ENCODE measurements at regions not wholly inside any gene's neighbourhood (a gene's known extent, or its start where the extent isn't known, plus 50 kb on each side); places are given as distances from the start of the nearest gene placed in this dataset.
A peak's percentile ranks its signal among the peaks of the same experiment; 100 is the strongest.
"Not testable (repeated sequence)": the region's sequence is repeated elsewhere in the genome, so short reads cannot be mapped to it uniquely, and the experiment has no call there.

DNA sequence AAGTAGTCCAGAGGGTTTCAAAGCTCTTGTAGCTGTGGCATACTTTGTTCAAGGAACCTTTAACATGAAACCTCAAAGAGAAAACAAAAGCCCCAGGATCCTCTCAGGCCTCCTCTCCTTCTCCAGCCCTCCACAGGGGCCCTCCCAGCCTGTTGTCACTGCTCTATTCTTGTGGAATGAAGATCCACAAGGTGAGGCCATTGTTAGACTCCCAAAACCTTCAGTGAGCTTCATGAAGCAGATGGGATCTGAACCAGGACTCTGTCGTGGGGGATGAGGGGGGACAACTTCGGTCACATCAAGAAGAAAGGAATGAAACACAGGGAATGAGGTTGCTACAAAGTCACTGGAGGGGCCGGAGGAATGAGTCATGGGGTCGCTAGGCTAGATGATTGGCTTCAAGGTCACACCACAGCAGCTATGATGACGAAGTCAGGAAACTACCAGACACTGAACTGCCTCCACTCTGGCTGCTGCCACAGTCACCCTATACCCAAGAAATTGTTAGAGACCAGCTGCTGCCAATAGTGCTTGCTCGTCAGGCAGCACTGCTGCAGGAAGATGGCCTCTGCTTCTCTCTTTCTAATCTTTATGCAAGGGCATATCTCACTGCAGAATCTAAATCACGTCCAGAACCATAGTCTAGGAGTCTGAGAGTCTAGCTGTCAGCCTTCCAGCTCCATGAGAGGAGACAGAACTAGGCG, 208.8 kb downstream of the HIBADH start:
- Mint-ChIP-seq H3K36me3 (no peaks in the 10 kb centered on the region), H3K4me3 (no peak overlapping the region), H3K9me3 (no peaks in the 10 kb centered on the region), H3K27ac (no peak overlapping the region), H3K27me3 (peaks cover 28% of the 10 kb centered on the region), H3K4me1 (no peaks in the 10 kb centered on the region)
- DNase-seq, result no peak

DNA sequence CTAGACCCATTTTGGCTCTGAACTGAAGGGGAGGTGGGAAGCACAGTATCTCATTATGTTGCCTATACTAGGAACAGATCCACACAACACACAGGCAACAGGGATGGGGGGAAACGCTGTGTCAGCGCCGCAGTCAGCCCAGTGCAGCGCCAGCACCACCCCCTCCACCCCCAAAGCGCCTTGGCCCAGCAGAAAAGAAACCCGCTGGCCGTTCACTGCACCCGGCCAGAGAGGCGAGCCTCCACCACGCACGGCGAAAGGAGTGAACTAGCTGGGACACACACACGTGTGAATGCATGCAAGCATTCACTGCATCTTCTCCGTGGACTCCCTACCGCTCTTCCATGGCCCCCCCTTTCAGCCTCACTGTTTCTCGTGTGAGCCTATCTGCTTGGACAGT, 205.6 kb downstream of the HIBADH start:
- not testable (repeated sequence) for H3K9me3 Mint-ChIP-seq, DNase-seq, H3K27ac Mint-ChIP-seq, H3K36me3 Mint-ChIP-seq, H3K4me3 Mint-ChIP-seq, H3K4me1 Mint-ChIP-seq
- H3K27me3 Mint-ChIP-seq, result peaks cover 28% of the 10 kb centered on the region

DNA sequence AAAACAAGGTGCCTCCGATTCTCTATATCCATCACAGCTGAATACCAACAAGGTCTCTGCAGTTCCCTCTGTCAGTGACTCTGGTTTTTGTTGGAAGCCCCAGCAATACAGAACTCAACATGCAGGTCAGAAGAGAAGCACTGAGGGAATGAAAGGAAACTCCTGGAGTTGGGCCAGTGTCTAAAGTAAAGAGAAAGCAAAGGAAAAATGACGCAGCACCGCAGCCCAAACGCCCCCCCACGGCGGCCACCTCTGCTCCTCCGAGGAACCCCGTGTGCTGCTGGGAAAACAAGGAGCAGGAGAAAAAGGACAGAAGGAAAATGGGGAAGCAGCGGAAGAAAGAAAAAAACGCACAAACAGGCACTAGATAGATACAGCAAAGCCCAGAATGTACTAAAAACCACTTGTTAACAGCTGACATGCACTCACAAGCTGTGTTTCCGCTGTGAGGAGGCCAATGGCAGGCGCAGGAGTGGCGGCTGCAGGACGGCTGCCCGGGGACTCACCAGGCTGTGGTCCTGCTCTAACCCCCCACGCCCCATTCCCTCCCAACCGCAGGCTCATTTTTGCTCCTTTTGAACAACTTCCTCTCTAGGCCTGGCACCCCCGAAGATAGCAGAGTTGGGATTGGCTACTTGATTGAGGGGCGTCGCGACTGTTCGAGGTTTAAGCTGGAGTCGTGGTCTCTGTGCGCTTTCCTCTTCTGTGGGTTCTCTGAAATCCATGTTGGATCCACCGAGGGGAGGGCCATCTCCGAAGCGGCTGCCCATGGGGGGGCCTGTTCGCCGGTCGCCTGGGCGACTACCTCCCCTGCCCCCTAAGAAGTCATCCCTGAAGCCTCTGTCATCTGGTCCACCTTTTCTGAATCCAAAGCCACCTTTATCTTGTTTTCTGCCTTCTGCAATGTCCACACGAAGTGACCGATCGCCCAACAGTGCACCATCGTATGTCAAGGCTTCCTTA, 204.8 kb downstream of the HIBADH start:
- not testable (repeated sequence) for H3K27ac Mint-ChIP-seq, H3K36me3 Mint-ChIP-seq, H3K4me1 Mint-ChIP-seq, DNase-seq, H3K9me3 Mint-ChIP-seq
- Mint-ChIP-seq H3K27me3 (peaks cover 25% of the 10 kb centered on the region), H3K4me3 (peak overlapping the region; percentile 33)

DNA sequence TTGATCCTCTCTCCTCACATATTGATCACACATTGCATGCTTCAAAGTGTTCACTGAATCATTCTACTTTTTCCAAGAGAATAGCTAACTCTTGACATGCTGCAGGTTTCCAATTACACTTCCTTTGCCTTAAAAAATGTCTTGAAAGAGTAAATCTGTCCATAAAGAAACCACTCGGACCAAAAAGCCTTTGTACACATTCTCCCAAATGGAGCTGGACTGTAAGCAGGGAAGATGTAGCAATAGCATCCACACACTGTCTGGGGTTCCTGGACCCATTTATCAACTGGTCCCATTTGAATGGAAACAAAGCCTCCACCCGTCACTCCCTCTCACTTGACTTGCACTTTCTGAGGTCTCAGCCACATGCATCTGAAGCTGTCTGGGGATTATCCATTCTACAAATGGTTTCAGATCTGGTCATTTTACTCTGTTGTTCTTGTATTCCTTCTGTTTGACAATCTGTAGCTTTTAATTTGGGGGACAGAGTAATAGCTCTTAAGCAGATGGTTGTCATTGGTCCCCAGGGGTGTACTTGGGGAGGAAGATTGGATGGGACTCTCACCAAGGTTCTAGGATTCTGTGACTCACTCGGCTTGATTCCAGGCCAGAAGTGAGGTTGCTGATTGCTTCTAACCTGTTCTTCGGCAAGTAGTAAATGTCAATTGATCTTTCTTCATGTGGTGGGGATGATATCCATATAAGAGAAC, 203.5 kb downstream of the HIBADH start:
- no peak overlapping the region for H3K27ac Mint-ChIP-seq
- DNase-seq, result no peak
- H3K4me3 Mint-ChIP-seq, result no peak overlapping the region
- H3K4me1 Mint-ChIP-seq, result no peaks in the 10 kb centered on the region
- peaks cover 25% of the 10 kb centered on the region for H3K27me3 Mint-ChIP-seq
- H3K9me3 Mint-ChIP-seq, result no peaks in the 10 kb centered on the region
- no peaks in the 10 kb centered on the region for H3K36me3 Mint-ChIP-seq

DNA sequence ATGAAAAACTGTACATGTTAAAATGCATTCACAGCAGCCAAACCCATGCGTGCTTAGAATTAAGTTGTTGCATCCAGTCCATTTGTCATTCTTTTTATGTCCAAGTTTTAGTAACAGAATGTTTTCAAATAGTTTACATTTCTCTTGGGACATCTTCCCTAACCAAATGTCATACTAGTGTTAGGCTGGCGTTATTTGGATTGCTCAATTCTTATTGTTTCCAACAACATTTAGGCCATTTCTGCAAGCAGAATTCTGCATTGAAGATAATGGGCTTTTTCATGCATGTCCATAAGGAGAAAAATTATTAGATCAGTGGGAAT, 203.0 kb downstream of the HIBADH start:
- no peak overlapping the region for H3K4me3 Mint-ChIP-seq
- no peaks in the 10 kb centered on the region for H3K4me1 Mint-ChIP-seq
- no peak for DNase-seq
- H3K27me3 Mint-ChIP-seq, result peaks cover 27% of the 10 kb centered on the region
- H3K36me3 Mint-ChIP-seq, result no peaks in the 10 kb centered on the region
- no peaks in the 10 kb centered on the region for H3K9me3 Mint-ChIP-seq
- H3K27ac Mint-ChIP-seq, result no peak overlapping the region

DNA sequence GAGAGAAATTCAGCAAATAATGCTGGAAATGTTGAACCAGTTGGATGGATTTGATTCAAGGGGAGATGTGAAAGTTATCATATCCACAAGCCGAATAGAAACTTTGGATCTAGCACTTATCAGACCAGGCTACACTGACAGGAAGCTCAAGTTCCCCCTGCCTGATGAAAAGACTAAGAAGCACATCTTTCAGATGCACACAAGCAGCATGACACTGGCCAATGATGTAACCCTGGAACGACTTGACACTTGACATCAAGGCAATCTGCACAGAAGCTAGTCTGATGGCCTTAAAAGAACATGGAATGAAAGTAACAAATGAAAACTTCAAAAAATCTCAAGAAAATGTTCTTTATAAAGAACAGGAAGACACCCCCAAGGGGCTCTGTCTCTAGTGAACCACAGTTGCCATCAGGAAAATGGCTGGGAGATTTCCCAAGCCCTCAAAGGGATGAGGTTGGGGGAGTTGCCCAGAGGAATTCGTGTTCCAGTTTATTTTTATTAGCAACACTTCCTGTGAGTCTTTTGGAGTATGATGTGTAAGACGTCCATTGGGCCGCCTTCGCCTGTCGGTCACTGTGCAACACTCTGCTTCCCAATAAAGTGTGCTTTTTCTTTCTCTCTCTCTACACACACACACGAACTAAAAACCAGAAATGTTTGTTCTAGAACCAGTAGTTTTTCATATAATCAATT, 200.0 kb downstream of the HIBADH start:
- DNase-seq, result no peak
- Mint-ChIP-seq H3K36me3 (no peaks in the 10 kb centered on the region), H3K27ac (no peak overlapping the region), H3K9me3 (no peaks in the 10 kb centered on the region), H3K27me3 (peaks cover 33% of the 10 kb centered on the region), H3K4me3 (no peak overlapping the region), H3K4me1 (no peaks in the 10 kb centered on the region)

- Mint-ChIP-seq H3K27me3 (peaks cover 26% of the 10 kb centered on the region), H3K9me3 (no peaks in the 10 kb centered on the region), H3K27ac (no peak overlapping the region), H3K36me3 (no peaks in the 10 kb centered on the region), H3K4me1 (no peaks in the 10 kb centered on the region), H3K4me3 (no peak overlapping the region)
- no peak for DNase-seq
These were observed 197.7 kb downstream of the HIBADH start for GRCh38 chr7:27464970-27465369.

GRCh38 chr7:27466703-27467102, 196.0 kb downstream of the HIBADH start:
- H3K36me3 Mint-ChIP-seq, result no peaks in the 10 kb centered on the region
- no peaks in the 10 kb centered on the region for H3K9me3 Mint-ChIP-seq
- H3K27me3 Mint-ChIP-seq, result peaks cover 21% of the 10 kb centered on the region
- H3K4me1 Mint-ChIP-seq, result no peaks in the 10 kb centered on the region
- no peak overlapping the region for H3K4me3 Mint-ChIP-seq
- H3K27ac Mint-ChIP-seq, result no peak overlapping the region
- DNase-seq, result no peak

DNA sequence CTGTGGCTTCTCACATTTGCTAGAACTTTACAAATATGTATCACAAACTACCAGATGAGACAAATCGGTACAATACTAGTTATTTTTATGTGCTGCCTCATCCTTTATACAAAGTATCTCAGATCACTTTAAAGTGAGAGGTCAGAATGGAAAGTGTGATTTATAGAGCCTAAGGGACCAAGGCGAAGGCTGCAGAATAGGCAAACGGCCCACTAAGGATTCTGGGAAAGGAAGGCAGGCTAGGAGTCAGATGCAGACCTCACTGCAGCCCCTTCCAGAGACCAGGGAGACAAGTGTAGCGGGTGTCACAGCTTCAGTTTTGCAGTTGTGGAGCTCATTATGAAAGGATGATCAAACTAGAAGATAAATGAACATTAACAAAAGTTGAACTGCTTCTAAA, 190.6 kb downstream of the HIBADH start:
- no peak for DNase-seq
- Mint-ChIP-seq H3K36me3 (no peaks in the 10 kb centered on the region), H3K4me1 (no peaks in the 10 kb centered on the region), H3K9me3 (no peaks in the 10 kb centered on the region), H3K27me3 (no peaks in the 10 kb centered on the region), H3K27ac (no peak overlapping the region), H3K4me3 (no peak overlapping the region)

Measured in activated naive CD8-positive, alpha-beta T cell treated with anti-CD3 and anti-CD28 coated beads for 36 hours (primary cell).